ENCODE measurements at regions not wholly inside any gene's neighbourhood (a gene's known extent, or its start where the extent isn't known, plus 50 kb on each side); places are given as distances from the start of the nearest gene placed in this dataset.

- TF ChIP-seq POLR2AphosphoS5 (IDR thresholded peaks at IDR 0.05; ENCODE audit: insufficient read depth, low read depth, low read length) (peak; percentile 56), CTCF (IDR thresholded peaks at IDR 0.05; ENCODE audit: extremely low read depth in 1 of 2, insufficient read depth in 1 of 2, low read depth in 1 of 2, low read length in 2 of 2) (no peak), EZH2 (IDR thresholded peaks at IDR 0.05; ENCODE audit: borderline replicate concordance, low read depth, low read length, severe bottlenecking) (no peak), MYC (IDR thresholded peaks at IDR 0.05; ENCODE audit: low read depth, low read length) (no peak), MAX (IDR thresholded peaks at IDR 0.05; ENCODE audit: insufficient read depth, insufficient read length) (no peak)
Observed at GRCh38 chr6:47134476-47135189, 92.5 kb upstream of the ADGRF1 start.
